ENCODE measurements at regions not wholly inside any gene's neighbourhood (a gene's known extent, or its start where the extent isn't known, plus 50 kb on each side); places are given as distances from the start of the nearest gene placed in this dataset.

DNA sequence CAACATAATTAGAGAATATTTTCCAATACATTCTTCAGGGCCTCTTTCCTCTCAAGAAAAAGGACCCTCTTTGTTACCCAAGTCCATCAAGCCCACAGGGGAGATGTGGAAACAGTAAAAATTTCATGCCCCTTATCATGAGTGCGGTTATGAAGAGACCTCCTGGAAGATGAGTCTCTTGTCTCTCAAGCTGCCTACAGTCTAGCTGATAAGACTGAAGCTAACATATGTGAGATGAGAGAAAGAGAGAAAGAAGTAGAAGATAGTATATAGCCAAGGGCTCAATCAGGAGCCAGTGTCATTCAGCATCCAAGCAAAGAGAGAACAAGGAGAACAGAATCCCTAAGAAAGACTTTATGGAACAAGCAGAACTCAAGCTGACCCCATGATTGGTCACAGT, 75.9 kb upstream of the CABCOCO1 start:
- CTCF ChIA-PET: interaction anchor here (1.4 kb wide), 1 partner anchor 21 kb away, joined by 4 read pairs; no protein-coding TSS in a partner anchor
- TF ChIP-seq CTCF (IDR thresholded peaks at IDR 0.05; ENCODE audit: extremely low read depth in 1 of 2, insufficient read depth in 1 of 2, low read depth in 1 of 2, low read length in 2 of 2) (no peak), GATA2 (IDR thresholded peaks at IDR 0.05; ENCODE audit: insufficient read depth, insufficient read length, low read depth, low read length) (no peak), MYC (IDR thresholded peaks at IDR 0.05; ENCODE audit: low read depth, low read length) (no peak), POLR2AphosphoS5 (IDR thresholded peaks at IDR 0.05; ENCODE audit: insufficient read depth, low read depth, low read length) (no peak), JUN (IDR thresholded peaks at IDR 0.05; ENCODE audit: borderline replicate concordance, insufficient read depth, insufficient read length, low read depth) (no peak), EZH2 (IDR thresholded peaks at IDR 0.05; ENCODE audit: borderline replicate concordance, low read depth, low read length, severe bottlenecking) (no peak)

GRCh38 chr10:61580608-61581007, 82.1 kb upstream of the CABCOCO1 start:
- Histone ChIP-seq H3K9ac (replicated peaks; ENCODE audit: extremely low read depth, insufficient read depth, low read length) (no peak overlapping the region), H3K9me1 (replicated peaks; ENCODE audit: control insufficient read depth, extremely low read depth, insufficient read depth, low read length) (no peaks in the 10 kb centered on the region), H3K27me3 (ENCODE audit: control insufficient read depth in 2 of 2, insufficient read depth in 2 of 2, low read length in 2 of 2) (no peaks in the 10 kb centered on the region), H3K27ac (ENCODE audit: insufficient read depth, low read depth, low read length) (no peak overlapping the region), H3K4me3 (replicated peaks in 1 of 3; ENCODE audit: insufficient read depth in 1 of 3, low read depth in 1 of 3, low read length in 3 of 3) (no peak overlapping the region), H3K4me2 (ENCODE audit: insufficient read depth, low read length) (no peak overlapping the region), H3K36me3 (ENCODE audit: control insufficient read depth in 2 of 2, extremely low read depth in 1 of 2, insufficient read depth in 2 of 2, low read length in 2 of 2) (no peaks in the 10 kb centered on the region), H3K9me3 (replicated peaks; ENCODE audit: control insufficient read depth, insufficient read depth, low read length) (no peaks in the 10 kb centered on the region), H4K20me1 (replicated peaks; ENCODE audit: control insufficient read depth, extremely low read depth, insufficient read depth, low read length) (no peaks in the 10 kb centered on the region), H3K4me1 (ENCODE audit: control insufficient read depth, extremely low read depth, insufficient read depth, low read length) (no peaks in the 10 kb centered on the region), H2AFZ (ENCODE audit: low read depth, low read length) (no peak overlapping the region), H3K79me2 (ENCODE audit: control insufficient read depth, insufficient read depth, low read length) (no peaks in the 10 kb centered on the region)
- BruUV-seq (replicated peaks): no TSS peak
- dilution Hi-C loops (cut with MboI; ENCODE audit: extremely low pct_ligation_motif_present, low sequenced_read_pairs): no loop called here
- TF ChIP-seq GATA2 (IDR thresholded peaks at IDR 0.05; ENCODE audit: insufficient read depth, insufficient read length, low read depth, low read length) (no peak), MYC (IDR thresholded peaks at IDR 0.05; ENCODE audit: low read depth, low read length) (no peak), FOS (IDR thresholded peaks at IDR 0.05; ENCODE audit: borderline replicate concordance, insufficient read depth, low read length) (no peak), MAX (IDR thresholded peaks at IDR 0.05; ENCODE audit: insufficient read depth, insufficient read length) (no peak), POLR2A (IDR thresholded peaks at IDR 0.05; ENCODE audit: low read depth, low read length) (no peak), JUN (IDR thresholded peaks at IDR 0.05; ENCODE audit: borderline replicate concordance, insufficient read depth, insufficient read length, low read depth) (no peak), POLR2AphosphoS5 (IDR thresholded peaks at IDR 0.05; ENCODE audit: insufficient read depth, low read depth, low read length) (no peak), EZH2 (IDR thresholded peaks at IDR 0.05; ENCODE audit: borderline replicate concordance, low read depth, low read length, severe bottlenecking) (no peak), CTCF (IDR thresholded peaks at IDR 0.05; ENCODE audit: extremely low read depth in 1 of 2, insufficient read depth in 1 of 2, low read depth in 1 of 2, low read length in 2 of 2) (no peak)
- CTCF ChIA-PET: interaction anchor here (1.5 kb wide), 1 partner anchor 9 kb away, joined by 4 read pairs; no protein-coding TSS in a partner anchor
- FAIRE-seq (no peak), DNase-seq (ENCODE audit: low read depth, low spot score) (no peak)
- intact Hi-C loops (cut with micrococcal nuclease): no loop called here
- POLR2A ChIA-PET: no interaction called here

More for the DNA sequence above, 75.9 kb upstream of the CABCOCO1 start:
- Histone ChIP-seq H3K4me3 (replicated peaks in 1 of 3; ENCODE audit: insufficient read depth in 1 of 3, low read depth in 1 of 3, low read length in 3 of 3) (no peak overlapping the region), H4K20me1 (replicated peaks; ENCODE audit: control insufficient read depth, extremely low read depth, insufficient read depth, low read length) (no peaks in the 10 kb centered on the region), H3K9me1 (replicated peaks; ENCODE audit: control insufficient read depth, extremely low read depth, insufficient read depth, low read length) (no peaks in the 10 kb centered on the region), H3K27ac (ENCODE audit: insufficient read depth, low read depth, low read length) (no peak overlapping the region), H2AFZ (ENCODE audit: low read depth, low read length) (no peak overlapping the region), H3K36me3 (ENCODE audit: control insufficient read depth in 2 of 2, extremely low read depth in 1 of 2, insufficient read depth in 2 of 2, low read length in 2 of 2) (no peaks in the 10 kb centered on the region), H3K4me1 (ENCODE audit: control insufficient read depth, extremely low read depth, insufficient read depth, low read length) (peaks cover 17% of the 10 kb centered on the region), H3K9ac (replicated peaks; ENCODE audit: extremely low read depth, insufficient read depth, low read length) (no peak overlapping the region), H3K4me2 (ENCODE audit: insufficient read depth, low read length) (no peak overlapping the region), H3K27me3 (ENCODE audit: control insufficient read depth in 2 of 2, insufficient read depth in 2 of 2, low read length in 2 of 2) (no peaks in the 10 kb centered on the region), H3K9me3 (replicated peaks; ENCODE audit: control insufficient read depth, insufficient read depth, low read length) (no peaks in the 10 kb centered on the region), H3K79me2 (ENCODE audit: control insufficient read depth, insufficient read depth, low read length) (no peaks in the 10 kb centered on the region)
- BruUV-seq (replicated peaks): no TSS peak
- POLR2A ChIA-PET: no interaction called here
- no peak for DNase-seq (ENCODE audit: low read depth, low spot score)
- intact Hi-C loops (cut with micrococcal nuclease): no loop called here
- FAIRE-seq: no peak
- dilution Hi-C loops (cut with MboI; ENCODE audit: extremely low pct_ligation_motif_present, low sequenced_read_pairs): no loop called here
